ENCODE measurements at regions not wholly inside any gene's neighbourhood (a gene's known extent, or its start where the extent isn't known, plus 50 kb on each side); places are given as distances from the start of the nearest gene placed in this dataset.

DNA sequence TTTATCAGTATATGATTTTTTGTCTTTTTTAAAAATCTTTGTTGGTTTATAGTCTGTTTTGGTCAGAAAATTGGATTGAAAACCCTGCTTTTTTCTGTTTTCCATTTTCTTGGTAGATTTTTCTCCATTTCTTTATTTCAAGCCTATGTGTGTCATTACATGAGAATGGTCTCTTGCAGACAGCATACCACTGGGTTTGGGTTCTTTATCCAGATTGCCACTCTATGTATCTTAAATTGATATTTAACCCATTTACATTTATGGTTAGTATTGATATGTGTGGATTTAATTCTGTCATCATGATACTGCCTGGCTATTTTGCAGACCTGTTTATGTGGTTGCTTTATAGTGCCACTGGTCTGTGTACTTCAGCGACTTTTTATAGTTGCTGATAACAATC lies 239.9 kb upstream of the NDST4 start:
- no peak for TF ChIP-seq SMC3 (IDR thresholded peaks at IDR 0.05; ENCODE audit: low read depth, low read length)
- no peak for TF ChIP-seq POLR2A (IDR thresholded peaks at IDR 0.05; ENCODE audit: low read depth, low read length)

Data from IMR-90 (cell line).